ENCODE measurements at regions not wholly inside any gene's neighbourhood (a gene's known extent, or its start where the extent isn't known, plus 50 kb on each side); places are given as distances from the start of the nearest gene placed in this dataset.

DNA sequence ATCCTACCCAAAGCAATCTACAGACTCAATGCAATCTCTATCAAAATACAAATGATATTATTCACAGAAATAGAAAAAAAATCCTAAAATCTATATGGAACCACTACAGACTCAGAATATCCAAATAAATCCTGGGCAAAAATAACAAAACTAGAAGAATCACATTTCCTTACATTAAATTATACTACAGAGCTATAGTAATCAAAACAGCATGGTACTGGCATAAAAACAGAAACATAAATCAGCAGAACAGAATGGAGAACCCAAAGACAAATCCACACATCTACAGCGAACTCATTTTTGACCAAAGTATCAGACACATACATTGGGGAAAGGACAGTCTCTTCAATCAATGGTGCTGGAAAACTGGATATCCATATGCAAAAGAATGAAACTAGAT is 304.1 kb upstream of the FGF13 start:
- no peak for TF ChIP-seq POLR2A (IDR thresholded peaks at IDR 0.05)
- TF ChIP-seq, protein P1, sequence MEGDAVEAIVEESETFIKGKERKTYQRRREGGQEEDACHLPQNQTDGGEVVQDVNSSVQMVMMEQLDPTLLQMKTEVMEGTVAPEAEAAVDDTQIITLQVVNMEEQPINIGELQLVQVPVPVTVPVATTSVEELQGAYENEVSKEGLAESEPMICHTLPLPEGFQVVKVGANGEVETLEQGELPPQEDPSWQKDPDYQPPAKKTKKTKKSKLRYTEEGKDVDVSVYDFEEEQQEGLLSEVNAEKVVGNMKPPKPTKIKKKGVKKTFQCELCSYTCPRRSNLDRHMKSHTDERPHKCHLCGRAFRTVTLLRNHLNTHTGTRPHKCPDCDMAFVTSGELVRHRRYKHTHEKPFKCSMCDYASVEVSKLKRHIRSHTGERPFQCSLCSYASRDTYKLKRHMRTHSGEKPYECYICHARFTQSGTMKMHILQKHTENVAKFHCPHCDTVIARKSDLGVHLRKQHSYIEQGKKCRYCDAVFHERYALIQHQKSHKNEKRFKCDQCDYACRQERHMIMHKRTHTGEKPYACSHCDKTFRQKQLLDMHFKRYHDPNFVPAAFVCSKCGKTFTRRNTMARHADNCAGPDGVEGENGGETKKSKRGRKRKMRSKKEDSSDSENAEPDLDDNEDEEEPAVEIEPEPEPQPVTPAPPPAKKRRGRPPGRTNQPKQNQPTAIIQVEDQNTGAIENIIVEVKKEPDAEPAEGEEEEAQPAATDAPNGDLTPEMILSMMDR (IDR thresholded peaks at IDR 0.05): no peak
